ENCODE measurements at regions not wholly inside any gene's neighbourhood (a gene's known extent, or its start where the extent isn't known, plus 50 kb on each side); places are given as distances from the start of the nearest gene placed in this dataset.

DNA sequence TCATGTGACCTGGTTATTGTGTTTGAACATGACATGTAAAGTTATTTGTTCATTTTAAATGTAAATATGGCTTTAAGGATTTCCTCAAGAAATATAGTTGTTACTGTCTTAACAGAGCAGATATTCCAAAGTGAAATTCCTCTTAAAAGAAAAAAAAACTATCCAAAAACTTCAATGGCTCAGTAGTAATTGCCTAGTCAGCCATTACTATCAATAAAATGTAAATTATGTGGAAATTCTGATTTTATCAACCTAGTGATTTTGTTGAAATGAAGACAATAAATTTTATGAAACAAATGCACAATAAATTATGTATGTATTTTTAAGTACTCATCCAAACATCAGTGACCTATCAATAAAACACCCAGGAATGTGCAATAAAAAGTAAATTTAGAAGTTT is 463.3 kb downstream of the TENT5A start:
- TF ChIP-seq MEF2A (IDR thresholded peaks at IDR 0.05; ENCODE audit: insufficient read depth, low read depth, low read length), result no peak
- TF ChIP-seq POLR2A (IDR thresholded peaks at IDR 0.05; ENCODE audit: low read depth, low read length), result no peak
- no peak for TF ChIP-seq FOS (IDR thresholded peaks at IDR 0.05; ENCODE audit: borderline replicate concordance, extremely low read depth, insufficient read length)
- TF ChIP-seq, protein P1, sequence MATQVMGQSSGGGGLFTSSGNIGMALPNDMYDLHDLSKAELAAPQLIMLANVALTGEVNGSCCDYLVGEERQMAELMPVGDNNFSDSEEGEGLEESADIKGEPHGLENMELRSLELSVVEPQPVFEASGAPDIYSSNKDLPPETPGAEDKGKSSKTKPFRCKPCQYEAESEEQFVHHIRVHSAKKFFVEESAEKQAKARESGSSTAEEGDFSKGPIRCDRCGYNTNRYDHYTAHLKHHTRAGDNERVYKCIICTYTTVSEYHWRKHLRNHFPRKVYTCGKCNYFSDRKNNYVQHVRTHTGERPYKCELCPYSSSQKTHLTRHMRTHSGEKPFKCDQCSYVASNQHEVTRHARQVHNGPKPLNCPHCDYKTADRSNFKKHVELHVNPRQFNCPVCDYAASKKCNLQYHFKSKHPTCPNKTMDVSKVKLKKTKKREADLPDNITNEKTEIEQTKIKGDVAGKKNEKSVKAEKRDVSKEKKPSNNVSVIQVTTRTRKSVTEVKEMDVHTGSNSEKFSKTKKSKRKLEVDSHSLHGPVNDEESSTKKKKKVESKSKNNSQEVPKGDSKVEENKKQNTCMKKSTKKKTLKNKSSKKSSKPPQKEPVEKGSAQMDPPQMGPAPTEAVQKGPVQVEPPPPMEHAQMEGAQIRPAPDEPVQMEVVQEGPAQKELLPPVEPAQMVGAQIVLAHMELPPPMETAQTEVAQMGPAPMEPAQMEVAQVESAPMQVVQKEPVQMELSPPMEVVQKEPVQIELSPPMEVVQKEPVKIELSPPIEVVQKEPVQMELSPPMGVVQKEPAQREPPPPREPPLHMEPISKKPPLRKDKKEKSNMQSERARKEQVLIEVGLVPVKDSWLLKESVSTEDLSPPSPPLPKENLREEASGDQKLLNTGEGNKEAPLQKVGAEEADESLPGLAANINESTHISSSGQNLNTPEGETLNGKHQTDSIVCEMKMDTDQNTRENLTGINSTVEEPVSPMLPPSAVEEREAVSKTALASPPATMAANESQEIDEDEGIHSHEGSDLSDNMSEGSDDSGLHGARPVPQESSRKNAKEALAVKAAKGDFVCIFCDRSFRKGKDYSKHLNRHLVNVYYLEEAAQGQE (IDR thresholded peaks at IDR 0.05; ENCODE audit: low read depth, low read length), result no peak
- no peak for TF ChIP-seq CEBPB (IDR thresholded peaks at IDR 0.05; ENCODE audit: borderline replicate concordance in 1 of 2, low read depth in 2 of 2, low read length in 2 of 2)
- TF ChIP-seq ZZZ3 (IDR thresholded peaks at IDR 0.05; ENCODE audit: control insufficient read depth, insufficient read length, low read depth), result no peak
- TF ChIP-seq, protein P2, sequence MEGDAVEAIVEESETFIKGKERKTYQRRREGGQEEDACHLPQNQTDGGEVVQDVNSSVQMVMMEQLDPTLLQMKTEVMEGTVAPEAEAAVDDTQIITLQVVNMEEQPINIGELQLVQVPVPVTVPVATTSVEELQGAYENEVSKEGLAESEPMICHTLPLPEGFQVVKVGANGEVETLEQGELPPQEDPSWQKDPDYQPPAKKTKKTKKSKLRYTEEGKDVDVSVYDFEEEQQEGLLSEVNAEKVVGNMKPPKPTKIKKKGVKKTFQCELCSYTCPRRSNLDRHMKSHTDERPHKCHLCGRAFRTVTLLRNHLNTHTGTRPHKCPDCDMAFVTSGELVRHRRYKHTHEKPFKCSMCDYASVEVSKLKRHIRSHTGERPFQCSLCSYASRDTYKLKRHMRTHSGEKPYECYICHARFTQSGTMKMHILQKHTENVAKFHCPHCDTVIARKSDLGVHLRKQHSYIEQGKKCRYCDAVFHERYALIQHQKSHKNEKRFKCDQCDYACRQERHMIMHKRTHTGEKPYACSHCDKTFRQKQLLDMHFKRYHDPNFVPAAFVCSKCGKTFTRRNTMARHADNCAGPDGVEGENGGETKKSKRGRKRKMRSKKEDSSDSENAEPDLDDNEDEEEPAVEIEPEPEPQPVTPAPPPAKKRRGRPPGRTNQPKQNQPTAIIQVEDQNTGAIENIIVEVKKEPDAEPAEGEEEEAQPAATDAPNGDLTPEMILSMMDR (IDR thresholded peaks at IDR 0.05 in 2 of 3, conservative IDR thresholded peaks at IDR 0.05 in 1 of 3; ENCODE audit: control insufficient read depth in 2 of 3, extremely low read depth in 1 of 3, insufficient read depth in 1 of 3, low read depth in 3 of 3, low read length in 3 of 3), result no peak
